Colonic mucosa (tissue), 4 donors: ENCODE measurements at regions not wholly inside any gene's neighbourhood (a gene's known extent, or its start where the extent isn't known, plus 50 kb on each side); places are given as distances from the start of the nearest gene placed in this dataset.

Experiments used
- DNase-seq: peaks from one replicate; pipeline ENCODE4 v3.0.0-alpha.2; 2020
- H3K27ac ChIP-seq: fragments of 200-600 bp; one replicate; pipeline ENCODE4 v1.8.0; 2021
- H3K27me3 ChIP-seq: fragments of 200-600 bp; one replicate; pipeline ENCODE4 v1.8.0; 2021
- H3K36me3 ChIP-seq: fragments of 200-600 bp; one replicate; pipeline ENCODE4 v1.8.0; 2021
- H3K4me1 ChIP-seq: fragments of 200-600 bp; one replicate; pipeline ENCODE4 v1.8.0; 2021; ENCODE audit warnings: mild to moderate bottlenecking
- H3K4me3 ChIP-seq: fragments of 200-600 bp; one replicate; pipeline ENCODE4 v1.8.0; 2021
- H3K9ac ChIP-seq, 2 donors: one replicate each; pipeline ENCODE4 v1.7.0; 2013; ENCODE audit warnings: control low read depth in 2 of 2, low read depth in 2 of 2, low read length in 2 of 2
- H3K9me3 ChIP-seq: fragments of 200-600 bp; one replicate; pipeline ENCODE4 v1.8.0; 2021
- intact Hi-C: fragments of 100-400 bp; cut with DNase I; formaldehyde crosslinking; loops from one replicate; pipeline ENCODE4 v1.14.1; 2022
- TF ChIP-seq, protein P1 (sequence below): fragments of 200-600 bp; IDR thresholded peaks from one replicate; pipeline ENCODE4 v1.8.0; 2022; ENCODE audit warnings: antibody characterized with exemption, mild to moderate bottlenecking
- donor health status: healthy.
- donor health status: DM: no; HTN: no; CAD: no.
- donor health status: DM: no; HTN: no; CAD: no.

DNA sequence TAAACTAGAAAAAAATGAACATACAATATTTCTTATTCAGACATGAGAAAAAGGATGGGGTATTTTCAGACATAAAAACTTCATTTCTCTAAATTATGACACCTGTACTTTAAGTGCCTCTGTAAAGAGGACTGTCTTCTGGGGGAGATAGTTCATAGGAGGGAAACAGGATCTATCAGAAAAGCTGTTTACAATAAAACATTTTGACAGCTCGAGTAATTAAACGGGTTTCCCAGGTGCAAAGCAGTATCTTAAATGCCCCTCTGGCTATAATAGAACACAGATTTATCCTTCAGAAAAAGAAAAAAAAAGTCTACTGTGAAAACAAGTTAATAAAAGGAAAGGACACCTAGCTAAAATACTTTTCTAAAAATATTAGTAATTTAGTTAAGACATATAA is 311.4 kb upstream of the UBE2E3 start:
- Histone ChIP-seq H3K4me3 (no peak overlapping the region), H3K9ac (no peak overlapping the region), H3K27me3 (no peaks in the 10 kb centered on the region), H3K36me3 (no peaks in the 10 kb centered on the region), H3K9me3 (no peaks in the 10 kb centered on the region), H3K4me1 (no peaks in the 10 kb centered on the region), H3K27ac (no peak overlapping the region)
- no peak for DNase-seq
- TF ChIP-seq, protein P1, sequence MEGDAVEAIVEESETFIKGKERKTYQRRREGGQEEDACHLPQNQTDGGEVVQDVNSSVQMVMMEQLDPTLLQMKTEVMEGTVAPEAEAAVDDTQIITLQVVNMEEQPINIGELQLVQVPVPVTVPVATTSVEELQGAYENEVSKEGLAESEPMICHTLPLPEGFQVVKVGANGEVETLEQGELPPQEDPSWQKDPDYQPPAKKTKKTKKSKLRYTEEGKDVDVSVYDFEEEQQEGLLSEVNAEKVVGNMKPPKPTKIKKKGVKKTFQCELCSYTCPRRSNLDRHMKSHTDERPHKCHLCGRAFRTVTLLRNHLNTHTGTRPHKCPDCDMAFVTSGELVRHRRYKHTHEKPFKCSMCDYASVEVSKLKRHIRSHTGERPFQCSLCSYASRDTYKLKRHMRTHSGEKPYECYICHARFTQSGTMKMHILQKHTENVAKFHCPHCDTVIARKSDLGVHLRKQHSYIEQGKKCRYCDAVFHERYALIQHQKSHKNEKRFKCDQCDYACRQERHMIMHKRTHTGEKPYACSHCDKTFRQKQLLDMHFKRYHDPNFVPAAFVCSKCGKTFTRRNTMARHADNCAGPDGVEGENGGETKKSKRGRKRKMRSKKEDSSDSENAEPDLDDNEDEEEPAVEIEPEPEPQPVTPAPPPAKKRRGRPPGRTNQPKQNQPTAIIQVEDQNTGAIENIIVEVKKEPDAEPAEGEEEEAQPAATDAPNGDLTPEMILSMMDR = no peak
- intact Hi-C loops = no loop called here

DNA sequence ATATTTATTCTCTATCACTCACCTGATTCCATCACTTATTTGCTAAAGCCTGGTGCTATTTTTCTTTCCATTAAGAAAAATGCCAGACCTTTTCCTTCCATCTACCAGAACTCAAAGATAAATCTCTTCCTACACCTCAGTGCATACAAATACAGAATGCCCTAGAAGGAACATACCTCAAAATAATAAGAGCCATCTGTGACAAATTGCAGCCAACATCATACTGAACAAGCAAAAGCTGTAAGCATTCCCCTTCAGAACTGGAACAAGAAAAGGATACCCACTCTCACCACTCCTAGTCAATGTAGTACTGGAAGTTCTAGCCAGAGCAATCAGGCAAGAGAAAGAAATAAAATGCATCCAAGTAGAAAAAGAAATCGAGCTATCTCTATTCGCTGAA is 315.9 kb upstream of the UBE2E3 start:
- intact Hi-C loops = no loop called here
- TF ChIP-seq, protein P1 = no peak
- H3K36me3 ChIP-seq = no peaks in the 10 kb centered on the region
- H3K27me3 ChIP-seq = no peaks in the 10 kb centered on the region
- no peak overlapping the region for H3K4me3 ChIP-seq
- H3K27ac ChIP-seq = no peak overlapping the region
- H3K9ac ChIP-seq = no peak overlapping the region
- no peak for DNase-seq
- no peaks in the 10 kb centered on the region for H3K4me1 ChIP-seq
- no peaks in the 10 kb centered on the region for H3K9me3 ChIP-seq

DNA sequence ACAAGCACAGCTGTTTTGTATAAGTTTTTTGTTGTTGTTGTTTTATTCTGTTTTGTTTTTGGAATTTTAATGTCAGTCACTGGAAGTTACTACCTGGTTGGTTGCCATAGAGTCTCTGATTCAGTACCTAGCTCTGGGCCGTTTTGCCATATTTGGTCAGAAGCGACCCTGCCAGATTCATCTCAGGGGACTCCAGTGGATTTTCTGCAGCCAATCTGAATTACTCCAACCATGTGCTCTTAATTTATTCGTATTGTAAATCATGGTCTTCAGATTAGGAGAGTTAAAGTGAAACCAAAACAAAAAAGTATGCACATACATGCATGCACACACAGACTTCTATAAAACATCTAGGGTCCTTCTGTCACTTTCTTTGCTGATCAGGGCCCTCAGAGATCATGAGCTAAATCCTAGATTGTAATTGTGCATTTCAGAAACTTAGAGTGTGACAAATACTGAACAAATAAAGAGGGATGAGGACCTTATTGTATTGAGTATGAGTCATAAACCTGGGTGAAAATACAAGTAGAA is 317.4 kb upstream of the UBE2E3 start:
- intact Hi-C loops = no loop called here
- Histone ChIP-seq H3K4me3 (no peak overlapping the region), H3K27me3 (no peaks in the 10 kb centered on the region), H3K36me3 (no peaks in the 10 kb centered on the region), H3K4me1 (no peaks in the 10 kb centered on the region), H3K27ac (no peak overlapping the region), H3K9ac (no peak overlapping the region), H3K9me3 (no peaks in the 10 kb centered on the region)
- TF ChIP-seq, protein P1 = no peak
- no peak for DNase-seq

DNA sequence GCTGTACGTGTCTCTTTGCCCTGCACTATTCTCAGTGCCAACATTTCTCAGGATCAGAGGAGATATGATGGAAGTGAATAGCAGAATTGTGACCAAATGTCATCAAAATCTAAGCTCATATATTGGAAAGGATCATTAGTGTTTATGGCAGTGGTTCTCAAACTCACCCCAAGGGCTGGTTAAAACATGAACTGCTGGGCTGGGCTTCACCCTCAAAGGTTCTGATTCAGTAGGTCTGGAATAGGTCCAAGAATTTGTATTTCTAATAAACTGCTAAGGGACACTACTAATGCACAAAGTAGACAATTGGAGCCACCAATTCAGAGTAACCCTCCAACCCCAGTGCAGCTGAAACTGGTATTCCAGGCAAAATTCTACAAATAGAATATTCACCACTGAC is 317.9 kb upstream of the UBE2E3 start:
- no peak for DNase-seq
- Histone ChIP-seq H3K36me3 (no peaks in the 10 kb centered on the region), H3K4me3 (no peak overlapping the region), H3K27me3 (no peaks in the 10 kb centered on the region), H3K9ac (no peak overlapping the region), H3K4me1 (no peaks in the 10 kb centered on the region), H3K27ac (no peak overlapping the region), H3K9me3 (no peaks in the 10 kb centered on the region)
- TF ChIP-seq, protein P1 = no peak
- intact Hi-C loops = no loop called here

DNA sequence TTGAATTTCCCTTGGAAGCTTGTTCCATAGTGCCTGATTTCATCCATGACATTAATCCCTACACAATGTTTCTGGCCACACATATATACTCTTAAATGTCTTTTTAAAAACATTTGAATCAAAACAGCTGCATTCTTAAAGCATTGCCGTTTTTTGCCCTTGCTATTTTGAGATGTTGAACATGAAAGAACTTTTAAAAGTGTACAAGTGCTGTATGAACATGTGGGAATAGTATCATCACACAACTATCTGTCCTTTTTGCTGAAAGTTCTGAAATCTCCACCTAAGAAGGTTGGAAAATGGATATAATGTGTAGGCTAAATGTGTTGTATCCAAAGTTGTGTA is 318.7 kb upstream of the UBE2E3 start:
- intact Hi-C loops = no loop called here

More for the DNA sequence above, 318.7 kb upstream of the UBE2E3 start:
- Histone ChIP-seq H3K27me3 (no peaks in the 10 kb centered on the region), H3K27ac (no peak overlapping the region), H3K4me3 (no peak overlapping the region), H3K36me3 (no peaks in the 10 kb centered on the region), H3K9ac (no peak overlapping the region), H3K4me1 (no peaks in the 10 kb centered on the region), H3K9me3 (no peaks in the 10 kb centered on the region)
- TF ChIP-seq, protein P1 = no peak
- no peak for DNase-seq
